ENCODE measurements at regions not wholly inside any gene's neighbourhood (a gene's known extent, or its start where the extent isn't known, plus 50 kb on each side); places are given as distances from the start of the nearest gene placed in this dataset.

GRCh38 chr1:147052143-147052542, 114.0 kb downstream of the NBPF12 start:
- no peak for TF ChIP-seq CTCF (IDR thresholded peaks at IDR 0.05; ENCODE audit: low read depth, low read length, poor library complexity, severe bottlenecking)
- no peak for TF ChIP-seq EZH2phosphoT487 (IDR thresholded peaks at IDR 0.05; ENCODE audit: borderline replicate concordance, low read length)

Data from DOHH2 (cell line).